K562 (cell line): ENCODE measurements at regions not wholly inside any gene's neighbourhood (a gene's known extent, or its start where the extent isn't known, plus 50 kb on each side); places are given as distances from the start of the nearest gene placed in this dataset.

Experiments used
- ATAC-seq: fragments of 200-7000 bp; cut with Tn5 transposase; 3 replicates; pipeline ENCODE4 v1.9.1; 2020; ENCODE audit warnings: moderate library complexity
- BruUV-seq: library from RNA; stranded (reverse); fragments of 400-500 nt; replicated peaks from 2 replicates; lab custom pipeline; 2021; lab: Mats Ljungman, UMichigan
- CTCF ChIA-PET: fragments of 300-600 bp; formaldehyde crosslinking; extraction: SDS; loops from one replicate; lab custom pipeline; 2021; ENCODE audit warnings: low intra/inter-chr PET ratio; lab: Yijun Ruan, JAX
- POLR2A ChIA-PET: fragments of 300-600, 350-650 bp; sonication (Branson Sonifier 250); formaldehyde crosslinking; extraction: SDS; loops from one replicate; lab custom pipeline; 2021; ENCODE audit warnings: antibody characterized with exemption, inconsistent platforms; lab: Yijun Ruan, JAX
- DNase-seq, 4 experiments: peaks; one replicate each; pipeline versions ENCODE4 v3.0.0 to v3.0.0-alpha.2; 2011 to 2018; ENCODE audit warnings: low spot score in 3 of 4, mixed read lengths in 3 of 4; ENCODE audit errors: extremely low read depth in 1 of 4
- FAIRE-seq: peaks from 2 replicates; lab custom pipeline; 2011; peaks lifted over from hg19 to GRCh38; lab: Jason Lieb, UNC
- H2AFZ ChIP-seq: 2 replicates; pipeline ENCODE4 v1.6.0; 2011; ENCODE audit warnings: low read depth, low read length, control low read depth, inconsistent platforms
- H3K27ac ChIP-seq: fragments of 200-600 bp; 3 replicates; pipeline ENCODE4 v1.8.0; 2011; ENCODE audit warnings: low read depth, mild to moderate bottlenecking, control low read depth, inconsistent platforms, low read length, moderate library complexity, mixed read lengths; ENCODE audit errors: extremely low read depth
- H3K27me3 ChIP-seq, 2 experiments: fragments of 300-600 bp in 1 of 2; 2 replicates in 1 of 2; 3 replicates in 1 of 2; pipeline versions ENCODE4 v1.6.0 to v1.8.0; 2011; ENCODE audit warnings: inconsistent platforms in 2 of 2, low read length in 2 of 2, mild to moderate bottlenecking in 1 of 2, mixed read lengths in 1 of 2, moderate library complexity in 1 of 2; ENCODE audit not compliant: control insufficient read depth in 2 of 2, insufficient read depth in 2 of 2
- H3K36me3 ChIP-seq: fragments of 300-600 bp; 3 replicates; pipeline ENCODE4 v1.8.0; 2011; ENCODE audit warnings: mild to moderate bottlenecking, low read length, inconsistent platforms; ENCODE audit not compliant: control insufficient read depth, insufficient read depth
- H3K4me1 ChIP-seq, 2 experiments: fragments of 200-600 bp in 1 of 2; replicated peaks in 1 of 2; 2 replicates in 1 of 2; 3 replicates in 1 of 2; pipeline versions ENCODE4 v1.5.1 to v1.8.0; 2011; ENCODE audit warnings: inconsistent platforms in 2 of 2, low read length in 2 of 2, mild to moderate bottlenecking in 1 of 2, mixed read lengths in 1 of 2, moderate library complexity in 1 of 2; ENCODE audit not compliant: control insufficient read depth in 2 of 2, insufficient read depth in 2 of 2
- H3K4me2 ChIP-seq: 2 replicates; pipeline ENCODE4 v1.6.1; 2011; ENCODE audit warnings: low read length, control low read depth, inconsistent platforms, mixed read lengths; ENCODE audit not compliant: insufficient read depth
- H3K4me3 ChIP-seq: fragments of 200-600 bp; sonication (generic), shearing (Covaris generic); 2 replicates; pipeline ENCODE4 v1.5.1; 2016; ENCODE audit warnings: control low read depth, inconsistent platforms
- H3K79me2 ChIP-seq: fragments of 200-600 bp; 3 replicates; pipeline ENCODE4 v1.8.0; 2011; ENCODE audit warnings: low read length, inconsistent platforms; ENCODE audit not compliant: control insufficient read depth, insufficient read depth
- H3K9ac ChIP-seq, 2 experiments: 2 replicates each; pipeline versions ENCODE4 v1.6.0 to v1.6.1; 2011; ENCODE audit warnings: low read depth in 2 of 2, low read length in 2 of 2, control low read depth in 1 of 2, inconsistent platforms in 1 of 2, mild to moderate bottlenecking in 1 of 2, mixed read lengths in 1 of 2; ENCODE audit not compliant: insufficient read depth in 1 of 2
- H3K9me1 ChIP-seq: one replicate; pipeline ENCODE4 v1.6.0; 2011; ENCODE audit warnings: inconsistent platforms, mild to moderate bottlenecking, low read length, moderate library complexity; ENCODE audit not compliant: control insufficient read depth, insufficient read depth
- H3K9me3 ChIP-seq: replicated peaks from 2 replicates; pipeline ENCODE4 v1.5.1; 2011; ENCODE audit warnings: low read depth, low read length, inconsistent platforms; ENCODE audit not compliant: control insufficient read depth, insufficient read depth
- H4K20me1 ChIP-seq: replicated peaks from 2 replicates; pipeline ENCODE4 v1.6.1; 2011; ENCODE audit warnings: low read length, inconsistent platforms, mixed read lengths; ENCODE audit not compliant: control insufficient read depth, insufficient read depth
- BRF2 ChIP-seq: IDR thresholded peaks from 3 replicates; pipeline ENCODE4 v1.6.1; 2011; ENCODE audit warnings: borderline replicate concordance, mild to moderate bottlenecking; ENCODE audit not compliant: insufficient read length, insufficient read depth
- RBM39 ChIP-seq: fragments of 200-400 bp; formaldehyde crosslinking; optimal IDR thresholded peaks from 2 replicates; pipeline ENCODE3; 2018; ENCODE audit warnings: low read depth, low read length
- TAF9B ChIP-seq: fragments of 450-650 bp; IDR thresholded peaks from 2 replicates; pipeline ENCODE4 v1.6.1; 2018; ENCODE audit warnings: mild to moderate bottlenecking; ENCODE audit not compliant: partially characterized antibody
- WGBS: fragments of 100-300 bp; shearing (Covaris generic); methylation state at CpG from one replicate; pipeline ENCODE4 v1.1.6; 2016; ENCODE audit warnings: low coverage, mixed read lengths; ENCODE audit not compliant: insufficient coverage; ENCODE audit errors: missing lambda C conversion rate; 5-methylcytosine and 5-hydroxymethylcytosine counted together
- in situ Hi-C: fragments of 300-500 bp; cut with MboI; formaldehyde crosslinking; loops from 4 replicates; pipeline ENCODE4 v1.15.0; 2018; ENCODE audit warnings: inconsistent platforms, mixed read lengths
- intact Hi-C: fragments of 100-400 bp; cut with micrococcal nuclease; formaldehyde crosslinking; loops from 2 replicates; pipeline ENCODE4 v1.14.2; 2022

DNA sequence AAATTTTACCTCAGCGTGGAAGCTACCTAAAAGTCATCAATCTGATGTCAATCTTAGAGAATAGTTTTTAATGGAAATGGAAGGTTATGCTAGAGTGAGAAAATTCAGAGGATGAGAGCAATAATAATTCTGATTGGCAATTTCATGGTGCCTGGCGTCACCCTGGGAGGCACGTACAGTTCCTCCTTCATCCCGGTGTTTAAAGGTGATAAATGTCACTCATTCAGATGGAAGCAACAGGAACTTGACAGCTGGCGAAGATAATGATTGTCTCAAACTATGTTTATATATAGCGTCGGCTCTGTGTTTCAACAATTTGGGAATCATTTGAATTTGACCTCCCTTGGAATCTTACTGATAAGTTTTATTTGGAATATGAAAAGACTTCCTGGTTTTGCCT, 108.4 kb downstream of the MED10 start (continued):
- no peak for TF ChIP-seq BRF2

DNA sequence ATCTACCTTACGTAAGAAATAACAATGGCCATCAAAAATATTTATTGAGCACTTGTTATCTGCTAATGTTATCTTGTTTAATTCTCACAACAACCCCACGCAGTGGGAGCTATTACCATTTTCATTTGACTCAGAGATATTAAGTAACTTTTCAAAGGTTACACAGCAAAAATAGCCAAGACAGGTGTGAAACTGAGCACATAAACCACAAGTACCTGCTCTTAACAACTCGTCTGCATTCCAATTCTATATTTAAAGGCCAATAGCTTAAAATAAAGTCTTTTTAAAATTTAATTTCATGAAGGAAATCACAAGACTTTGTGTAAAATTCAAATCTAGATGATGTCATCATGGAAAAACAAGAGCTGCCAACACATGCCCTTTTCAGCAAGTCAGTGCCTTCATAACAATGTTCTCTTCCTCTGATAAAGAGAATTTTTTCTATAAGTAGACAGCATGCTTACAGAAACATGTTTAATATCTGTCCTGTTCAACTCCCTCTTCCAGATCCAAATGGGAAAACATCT, 111.6 kb downstream of the MED10 start:
- Histone ChIP-seq H3K9ac (no peak overlapping the region), H3K4me2 (no peak overlapping the region), H3K79me2 (no peaks in the 10 kb centered on the region), H4K20me1 (no peaks in the 10 kb centered on the region), H3K9me1 (no peaks in the 10 kb centered on the region), H3K27ac (no peak overlapping the region)
- in situ Hi-C loops (no loop called here), intact Hi-C loops (no loop called here)
- no TSS peak for BruUV-seq
- DNase-seq = no peak
- CTCF ChIA-PET = interaction anchor here (0.6 kb wide), 1 partner anchor 390 kb away, joined by 5 read pairs; no protein-coding TSS in a partner anchor
- TF ChIP-seq RBM39 = no peak
- TF ChIP-seq TAF9B = no peak
- TF ChIP-seq, all 486 proteins: peak for 0
- Histone ChIP-seq H3K27me3 (peaks cover 3 to 9% of the 10 kb centered on the region in 2 experiments), H2AFZ (no peak overlapping the region), H3K9me3 (no peaks in the 10 kb centered on the region), H3K36me3 (no peaks in the 10 kb centered on the region), H3K4me1 (no peaks in the 10 kb centered on the region), H3K4me3 (no peak overlapping the region)
- POLR2A ChIA-PET = interaction anchor here (0.7 to 1.4 kb wide), 2 partner anchors 10 to 61 kb away, joined by 3 to 4 read pairs; no protein-coding TSS in a partner anchor
- WGBS = 0% methylated on average over 3 of the region's 3 CpGs
- no peak for ATAC-seq
- no peak for FAIRE-seq
